Pancreas (tissue), 10 donors: ENCODE measurements at regions not wholly inside any gene's neighbourhood (a gene's known extent, or its start where the extent isn't known, plus 50 kb on each side); places are given as distances from the start of the nearest gene placed in this dataset.

Experiments
- ATAC-seq, 4 donors: fragments of 200-7000 bp; cut with Tn5 transposase; one replicate each; pipeline versions ENCODE4 v1.8.0 to v1.9.1; 2020; ENCODE audit warnings: mild to moderate bottlenecking in 4 of 4, moderate library complexity in 4 of 4
- DNase-seq, 6 donors: peaks; one replicate each; pipeline ENCODE4 v3.0.0-alpha.2; 2020
- FAIRE-seq: peaks from 2 replicates; lab custom pipeline; 2012; peaks lifted over from hg19 to GRCh38; lab: Jason Lieb, UNC
- H3K27ac ChIP-seq, 4 donors: fragments of 200-600 bp; sonication (generic); 1 replicate in 3 of 4; 2 replicates in 1 of 4; pipeline versions ENCODE4 v1.5.0 to v1.8.0; 2020
- H3K27me3 ChIP-seq, 4 donors: fragments of 200-600 bp; one replicate each; pipeline ENCODE4 v1.8.0; 2021
- H3K36me3 ChIP-seq, 3 donors: fragments of 200-600 bp; sonication (generic) in 1 of 3; one replicate each; pipeline versions ENCODE4 v1.5.0 to v1.8.0; 2020 to 2021
- H3K4me1 ChIP-seq, 3 donors: fragments of 200-600 bp; one replicate each; pipeline ENCODE4 v1.8.0; 2021
- H3K4me3 ChIP-seq, 4 donors: fragments of 200-600 bp; sonication (generic) in 2 of 4; one replicate each; pipeline versions ENCODE4 v1.5.0 to v1.8.0; 2020 to 2021
- H3K9me3 ChIP-seq, 4 donors: fragments of 200-600 bp; one replicate each; pipeline ENCODE4 v1.8.0; 2021
- WGBS, 2 donors: extraction: QIAGEN DNeasy Blood & Tissue Kit; methylation state at CpG; one replicate each; pipeline ENCODE4 v1.1.7; 2013; 5-methylcytosine and 5-hydroxymethylcytosine counted together
- intact Hi-C, 3 donors: fragments of 100-400 bp; cut with DNase I; formaldehyde crosslinking; loops; one replicate each; pipeline versions ENCODE4 v1.11.1 to v1.14.2; 2022
- TF ChIP-seq, protein P1 (sequence below), 4 donors: fragments of 200-600 bp; sonication (generic) in 3 of 4; IDR thresholded peaks; one replicate each; pipeline versions ENCODE4 v1.5.0 to v1.8.0; 2021; ENCODE audit warnings: antibody characterized with exemption in 4 of 4
- donor health status: healthy with polysubstance abuse.
- donor health status: DM: no; HTN: no; CAD: no; lungs with moderate emphysema.
- donor health status: DM: no; HTN: no; CAD: no.
- donor health status: control.
- donor health status: control.
- donor health status: Bipolar disorder and iron deficiency.
- donor health status: DM: yes; HTN: yes; CAD: no.
- donor health status: DM: no; HTN: no; CAD: no.
- donor health status: DM: no; HTN: no; CAD: no.
- donor health status: DM: yes; HTN: yes; CAD: no.

DNA sequence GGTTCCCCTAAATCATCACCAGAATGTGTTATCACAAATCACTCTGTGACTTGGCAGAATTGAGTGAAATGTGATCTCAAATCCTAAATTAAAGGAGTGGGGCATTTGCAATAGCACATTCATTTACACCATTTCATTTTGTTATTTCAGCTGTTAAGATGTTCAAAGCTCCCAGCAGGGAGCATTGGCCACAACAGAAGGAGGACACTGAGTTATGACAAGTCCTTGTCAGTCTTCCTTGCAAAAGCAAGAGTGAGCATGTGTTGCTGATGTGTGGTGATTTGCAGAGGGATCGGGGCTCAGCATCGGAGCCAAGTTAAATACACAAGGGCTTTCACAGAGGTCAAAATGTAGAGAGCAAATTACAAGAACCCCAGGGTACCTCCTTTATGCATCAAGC, 372.2 kb upstream of the CDH5 start:
- FAIRE-seq (no peak), DNase-seq (no peak), ATAC-seq (no peak)
- H3K9me3 ChIP-seq, result no peaks in the 10 kb centered on the region
- no peaks in the 10 kb centered on the region for H3K27me3 ChIP-seq
- intact Hi-C loops, result no loop called here
- TF ChIP-seq, protein P1, sequence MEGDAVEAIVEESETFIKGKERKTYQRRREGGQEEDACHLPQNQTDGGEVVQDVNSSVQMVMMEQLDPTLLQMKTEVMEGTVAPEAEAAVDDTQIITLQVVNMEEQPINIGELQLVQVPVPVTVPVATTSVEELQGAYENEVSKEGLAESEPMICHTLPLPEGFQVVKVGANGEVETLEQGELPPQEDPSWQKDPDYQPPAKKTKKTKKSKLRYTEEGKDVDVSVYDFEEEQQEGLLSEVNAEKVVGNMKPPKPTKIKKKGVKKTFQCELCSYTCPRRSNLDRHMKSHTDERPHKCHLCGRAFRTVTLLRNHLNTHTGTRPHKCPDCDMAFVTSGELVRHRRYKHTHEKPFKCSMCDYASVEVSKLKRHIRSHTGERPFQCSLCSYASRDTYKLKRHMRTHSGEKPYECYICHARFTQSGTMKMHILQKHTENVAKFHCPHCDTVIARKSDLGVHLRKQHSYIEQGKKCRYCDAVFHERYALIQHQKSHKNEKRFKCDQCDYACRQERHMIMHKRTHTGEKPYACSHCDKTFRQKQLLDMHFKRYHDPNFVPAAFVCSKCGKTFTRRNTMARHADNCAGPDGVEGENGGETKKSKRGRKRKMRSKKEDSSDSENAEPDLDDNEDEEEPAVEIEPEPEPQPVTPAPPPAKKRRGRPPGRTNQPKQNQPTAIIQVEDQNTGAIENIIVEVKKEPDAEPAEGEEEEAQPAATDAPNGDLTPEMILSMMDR (IDR thresholded peaks at IDR 0.05), result no peak
- H3K4me1 ChIP-seq, result no peaks in the 10 kb centered on the region
- no peaks in the 10 kb centered on the region for H3K36me3 ChIP-seq
- H3K4me3 ChIP-seq, result no peak overlapping the region
- H3K27ac ChIP-seq, result no peak overlapping the region
- 42 to 60% methylated on average over 2 of the region's 2 CpGs for WGBS, 2 donors

DNA sequence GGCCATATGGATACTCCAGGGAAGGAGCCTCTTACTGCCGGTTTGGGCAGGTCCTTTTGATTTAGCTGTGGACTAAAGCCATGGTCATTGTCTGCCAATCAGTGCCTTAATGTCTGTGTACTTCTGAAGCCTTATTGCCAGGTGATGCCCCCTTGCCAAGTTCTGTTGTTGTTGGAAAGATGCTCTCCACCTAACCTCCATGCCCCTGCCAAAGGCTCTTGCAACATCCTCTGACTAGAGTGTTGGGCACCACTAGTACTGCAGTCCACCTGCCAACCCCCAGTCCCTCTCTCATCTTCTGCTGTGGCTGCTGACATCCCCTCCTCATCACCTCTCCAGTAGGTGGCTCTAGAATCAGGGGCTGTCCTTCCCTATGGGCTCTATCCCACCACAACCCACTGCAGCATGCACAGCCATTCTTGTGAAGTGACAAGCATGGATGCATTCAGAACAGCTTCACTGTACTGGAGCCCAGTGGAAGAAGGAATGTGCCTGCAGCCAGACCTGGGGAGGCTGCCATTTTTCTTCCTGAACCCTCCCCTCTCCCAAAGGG, 375.3 kb upstream of the CDH5 start:
- no peak for ATAC-seq

DNA sequence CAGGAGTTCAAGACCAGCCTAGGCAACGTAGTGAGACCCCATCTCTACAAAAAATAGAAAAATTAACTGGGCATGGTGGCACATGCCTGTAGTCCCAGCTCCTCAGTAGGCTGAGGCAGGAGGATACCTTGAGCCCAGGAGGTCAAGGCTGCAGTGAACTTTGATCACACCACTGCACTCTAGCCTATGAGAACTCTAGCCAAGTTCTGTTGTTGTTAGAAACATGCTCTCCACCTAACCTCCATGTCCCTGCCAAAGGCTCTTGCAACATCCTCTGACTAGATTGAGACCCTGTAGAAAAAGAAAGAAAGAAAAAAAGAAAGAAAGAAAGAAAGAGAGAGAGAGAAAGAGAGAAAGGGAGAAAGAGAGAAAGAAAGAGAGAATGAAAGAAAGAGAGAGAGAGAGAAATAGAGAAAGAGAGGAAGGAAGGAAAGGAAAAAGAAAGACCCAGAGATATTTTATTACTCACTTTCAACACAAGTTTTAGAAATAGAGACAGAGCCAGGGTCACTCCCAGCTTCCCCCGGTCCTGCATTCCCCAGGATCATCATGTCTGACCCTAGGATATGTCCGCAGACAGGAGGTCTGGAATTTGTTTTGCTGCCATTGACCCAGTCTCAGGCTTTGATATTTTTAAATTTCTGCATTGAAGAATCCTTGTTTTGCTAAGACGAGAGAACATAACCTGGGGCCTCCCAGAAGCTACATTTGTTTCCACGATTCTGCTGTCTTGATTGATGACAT, 376.5 kb upstream of the CDH5 start:
- Histone ChIP-seq H3K9me3 (no peaks in the 10 kb centered on the region), H3K27ac (no peak overlapping the region), H3K27me3 (peaks cover 0 to 3% (median 0%) of the 10 kb centered on the region in 4 donors), H3K4me1 (no peaks in the 10 kb centered on the region), H3K36me3 (no peaks in the 10 kb centered on the region), H3K4me3 (no peak overlapping the region)
- DNase-seq (no peak), FAIRE-seq (no peak), ATAC-seq (no peak)
- TF ChIP-seq, protein P1 (IDR thresholded peaks at IDR 0.05), result no peak
- intact Hi-C loops, result no loop called here
- WGBS, 2 donors, result 48 to 53% methylated on average over 5 of the region's 5 CpGs

More for the DNA sequence above, 375.3 kb upstream of the CDH5 start:
- intact Hi-C loops, result no loop called here
- Histone ChIP-seq H3K4me1 (no peaks in the 10 kb centered on the region), H3K27ac (no peak overlapping the region), H3K9me3 (no peaks in the 10 kb centered on the region), H3K4me3 (no peak overlapping the region), H3K27me3 (peaks cover 0 to 3% (median 0%) of the 10 kb centered on the region in 4 donors), H3K36me3 (no peaks in the 10 kb centered on the region)
- no peak for FAIRE-seq
- TF ChIP-seq, protein P1 (IDR thresholded peaks at IDR 0.05), result no peak
- DNase-seq, result no peak
- WGBS, 2 donors, result 37 to 50% methylated on average over 1 of the region's 1 CpG

DNA sequence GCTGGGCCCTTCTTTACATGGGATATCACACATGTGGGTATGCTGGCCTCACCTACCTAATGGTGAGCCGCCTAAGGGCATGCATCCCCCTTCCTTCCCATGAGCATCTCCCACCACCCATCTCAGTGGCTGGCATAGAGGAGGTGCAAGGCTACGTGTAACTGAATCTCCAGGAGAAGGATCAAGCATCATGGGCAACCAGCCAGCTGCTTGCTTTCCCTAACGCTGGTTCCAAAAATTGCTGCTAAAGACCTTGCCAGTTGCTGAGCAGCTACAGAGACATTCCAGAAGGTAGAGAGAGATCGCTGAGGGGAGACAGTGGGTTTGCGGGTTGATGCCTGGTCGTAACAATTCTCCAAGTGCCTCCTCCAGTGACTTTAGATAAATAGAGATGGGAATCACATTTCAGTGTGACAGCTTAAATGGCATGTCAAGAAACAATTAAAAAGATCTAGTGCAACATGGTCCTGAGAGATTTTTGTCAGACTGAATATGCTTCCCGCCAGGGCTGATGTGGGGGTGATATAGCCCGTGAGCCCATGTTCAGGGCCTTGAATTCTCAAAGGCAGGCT, 378.4 kb upstream of the CDH5 start:
- Histone ChIP-seq H3K27ac (no peak overlapping the region), H3K4me1 (no peaks in the 10 kb centered on the region), H3K36me3 (no peaks in the 10 kb centered on the region), H3K9me3 (no peaks in the 10 kb centered on the region), H3K27me3 (peaks cover 0 to 14% (median 0%) of the 10 kb centered on the region in 4 donors), H3K4me3 (no peak overlapping the region)
- ATAC-seq (no peak), DNase-seq (no peak), FAIRE-seq (no peak)
- intact Hi-C loops, result no loop called here
- 56 to 66% methylated on average over 7 to 8 of the region's 8 CpGs for WGBS, 2 donors
- TF ChIP-seq, protein P1 (IDR thresholded peaks at IDR 0.05), result no peak

DNA sequence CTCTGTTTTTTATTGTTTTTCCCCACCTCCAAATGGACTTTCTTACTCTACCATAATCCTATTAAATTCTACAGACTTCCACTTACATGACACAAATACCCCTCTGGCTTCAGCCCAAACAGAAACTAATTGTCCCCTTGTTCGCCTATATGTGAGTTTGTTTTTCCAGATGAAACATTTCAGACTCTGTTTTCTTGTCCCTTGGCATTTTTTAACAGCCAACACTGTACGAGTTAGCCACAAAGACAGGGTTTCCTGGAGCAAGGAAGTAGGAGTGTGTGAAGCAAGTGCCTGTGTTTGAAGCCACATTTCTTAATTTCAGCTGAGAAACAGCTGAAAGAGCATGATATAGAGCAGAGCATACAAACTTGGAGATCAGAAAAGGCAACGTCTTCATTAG, 382.2 kb upstream of the CDH5 start:
- peaks cover 0 to 14% (median 0%) of the 10 kb centered on the region in 4 donors for H3K27me3 ChIP-seq
- no peaks in the 10 kb centered on the region for H3K9me3 ChIP-seq
- no peaks in the 10 kb centered on the region for H3K4me1 ChIP-seq
- no peaks in the 10 kb centered on the region for H3K36me3 ChIP-seq
- 39 to 42% methylated on average over 3 of the region's 3 CpGs for WGBS, 2 donors
- DNase-seq, result no peak
- FAIRE-seq, result no peak
- H3K4me3 ChIP-seq, result no peak overlapping the region
- TF ChIP-seq, protein P1 (IDR thresholded peaks at IDR 0.05), result no peak
- no peak for ATAC-seq
- intact Hi-C loops, result no loop called here
- no peak overlapping the region for H3K27ac ChIP-seq
